NCI-H146 treated with DMSO at 0.1 percent for 48 hours (cell line): ENCODE measurements at regions not wholly inside any gene's neighbourhood (a gene's known extent, or its start where the extent isn't known, plus 50 kb on each side); places are given as distances from the start of the nearest gene placed in this dataset.
A peak's percentile ranks its signal among the peaks of the same experiment; 100 is the strongest.

Experiments used
- DNase-seq: peaks from one replicate; lab custom pipeline; 2025; ENCODE audit not compliant: unreplicated experiment; lab: John Stamatoyannopoulos, UW

DNA sequence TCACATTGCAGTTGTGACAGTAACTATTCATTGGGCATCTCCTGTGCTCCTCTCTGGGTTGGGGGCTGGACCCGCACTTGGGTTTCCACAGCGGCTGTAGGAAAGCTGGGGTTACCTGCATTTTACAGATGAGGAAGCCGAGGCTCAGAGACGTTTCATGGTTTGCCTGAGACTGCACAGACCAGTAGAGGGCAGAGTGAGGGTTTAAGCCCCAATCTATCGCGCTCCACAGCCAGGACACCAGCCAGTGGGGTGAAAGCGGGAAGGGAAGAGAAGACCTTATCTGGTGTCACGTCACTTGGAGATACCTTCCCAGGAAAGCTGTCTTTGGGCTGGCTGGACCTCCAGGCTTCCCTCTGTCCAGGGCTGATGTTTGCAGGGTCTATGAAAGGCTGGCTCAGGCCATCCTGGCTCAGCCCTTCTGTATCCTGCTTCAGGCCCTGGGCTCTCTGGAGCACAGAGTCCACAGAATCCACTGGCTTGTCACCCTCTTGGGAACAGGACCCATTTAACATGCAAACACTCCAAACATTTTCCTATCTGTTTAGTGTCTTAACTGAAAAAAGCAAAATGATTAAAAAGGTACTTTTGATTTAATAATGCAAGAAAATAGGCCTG lies 167.7 kb downstream of the EMX2 start:
- DNase-seq: no peak

DNA sequence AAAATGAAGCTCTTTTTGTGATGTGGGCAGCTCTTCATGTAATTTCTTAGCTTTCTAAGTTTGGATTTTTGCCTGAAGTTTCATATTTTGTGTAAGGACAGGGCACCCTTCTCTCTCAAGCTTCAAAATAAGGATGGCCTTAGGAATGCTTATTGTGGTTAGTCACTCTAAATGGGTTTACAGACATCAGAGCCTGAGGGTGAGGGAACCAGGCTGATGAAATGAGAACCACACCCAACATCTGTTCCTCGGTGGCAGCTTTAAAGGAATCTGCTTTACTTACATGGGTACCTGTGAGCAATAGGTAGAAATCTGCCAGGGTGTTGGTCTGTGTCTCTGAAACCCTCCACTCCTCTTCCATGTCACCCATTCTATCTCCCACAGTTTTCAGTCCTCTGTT lies 174.3 kb downstream of the EMX2 start:
- no peak for DNase-seq

DNA sequence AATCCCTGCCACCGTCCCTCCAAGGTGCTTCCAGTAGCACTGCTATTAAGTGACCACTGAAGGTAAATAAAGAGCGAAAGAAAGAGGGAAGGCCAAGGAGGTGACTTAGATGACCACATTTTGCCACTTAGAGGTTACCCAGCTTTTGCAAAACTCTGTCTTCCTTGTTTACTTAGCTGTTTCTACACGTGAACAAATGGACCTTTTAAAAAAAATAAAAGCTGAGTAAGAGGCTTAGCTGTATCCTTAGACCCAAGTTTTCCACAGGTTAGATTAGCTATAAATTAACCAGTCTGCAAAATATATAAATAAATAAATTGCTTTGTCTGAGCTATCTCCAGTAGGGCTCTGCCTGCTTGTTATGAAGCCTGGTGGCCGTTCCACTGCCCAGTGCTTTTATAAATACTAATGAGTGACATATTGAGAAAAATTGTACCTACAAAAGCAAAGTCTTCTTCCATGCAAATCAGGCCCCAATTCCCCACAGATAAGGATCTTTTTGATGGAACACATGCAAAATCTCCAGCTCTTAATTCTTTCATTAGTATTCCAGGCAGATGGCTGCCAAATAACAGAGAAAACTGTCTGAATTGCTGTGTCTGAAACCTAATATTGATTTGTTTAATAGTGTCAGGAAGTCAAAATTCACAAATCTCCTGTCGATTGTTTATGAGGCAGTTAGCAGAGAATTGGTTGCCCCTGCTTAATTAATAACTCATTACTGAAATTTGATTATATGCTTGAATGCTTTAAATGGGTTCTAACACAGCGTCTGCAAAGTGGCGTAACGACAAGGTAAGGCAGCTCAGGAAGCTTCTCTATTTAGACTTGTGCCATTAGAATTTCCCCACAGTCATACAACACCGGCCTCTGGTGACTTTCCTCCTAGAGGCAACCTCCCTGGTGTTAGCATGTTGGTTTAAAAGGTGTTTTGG lies 176.7 kb downstream of the EMX2 start:
- DNase-seq: peak; percentile 13

DNA sequence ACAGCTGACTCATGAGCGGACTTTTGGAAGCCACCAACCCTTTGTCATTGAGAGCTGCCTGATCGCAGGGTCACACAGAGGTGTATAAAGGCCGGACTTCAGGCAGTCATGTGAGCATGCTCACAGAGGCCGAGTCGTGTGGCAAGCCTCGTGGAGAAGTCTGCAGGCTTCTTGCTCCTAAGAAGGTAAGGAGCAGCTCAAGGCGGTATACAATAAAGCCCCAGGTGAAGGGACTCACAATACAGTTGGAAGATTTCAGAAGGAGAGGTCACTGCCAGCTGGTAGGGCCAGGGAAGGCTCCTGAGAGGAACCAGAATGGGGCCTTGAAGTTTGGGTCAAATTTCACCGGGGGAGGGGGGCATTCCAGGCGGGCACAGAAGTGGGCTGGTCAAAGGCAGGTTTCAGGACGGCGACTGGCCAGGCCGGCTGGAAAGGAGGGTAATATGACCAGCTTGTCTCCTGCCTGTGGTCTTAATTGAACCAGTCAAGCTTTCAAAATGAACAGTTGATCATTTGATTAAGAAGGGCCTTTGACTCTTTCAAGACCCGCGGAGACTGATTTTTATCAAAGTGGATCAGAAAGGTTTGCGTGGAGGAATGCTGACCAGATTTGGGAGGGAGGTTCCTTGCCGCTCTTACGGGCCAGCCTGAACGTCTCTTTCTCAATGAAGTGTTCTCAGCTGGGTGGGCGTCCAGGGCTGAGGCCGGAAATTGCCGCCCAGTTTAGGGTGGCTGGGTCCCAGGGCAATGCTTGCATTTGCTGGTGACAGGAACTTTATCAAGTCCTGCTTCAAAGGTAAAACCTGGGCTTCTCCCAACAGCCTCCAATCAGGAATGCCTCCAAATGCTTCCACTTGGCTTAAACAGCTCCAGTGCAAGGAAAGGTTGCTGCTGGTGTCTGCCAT lies 178.6 kb downstream of the EMX2 start:
- no peak for DNase-seq

DNA sequence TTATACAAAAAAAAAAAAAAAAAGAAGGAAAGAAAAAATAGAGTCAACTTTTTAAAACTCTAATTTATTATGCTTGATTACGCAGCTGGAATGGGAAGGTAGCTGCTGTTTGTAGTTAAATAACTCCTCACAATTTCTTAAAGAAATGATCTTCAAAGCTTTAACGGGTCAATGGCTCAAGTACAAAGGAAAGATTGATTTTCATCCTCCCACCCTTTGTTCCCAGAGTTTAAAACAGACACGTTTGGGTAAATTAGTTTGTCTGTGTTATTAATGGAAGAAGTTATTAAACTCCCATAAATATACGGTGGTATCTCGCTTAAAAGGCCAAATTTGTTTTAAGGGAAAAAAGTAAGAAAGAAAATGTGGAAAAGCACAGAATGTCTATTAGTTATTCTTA lies 179.3 kb downstream of the EMX2 start:
- DNase-seq: no peak

DNA sequence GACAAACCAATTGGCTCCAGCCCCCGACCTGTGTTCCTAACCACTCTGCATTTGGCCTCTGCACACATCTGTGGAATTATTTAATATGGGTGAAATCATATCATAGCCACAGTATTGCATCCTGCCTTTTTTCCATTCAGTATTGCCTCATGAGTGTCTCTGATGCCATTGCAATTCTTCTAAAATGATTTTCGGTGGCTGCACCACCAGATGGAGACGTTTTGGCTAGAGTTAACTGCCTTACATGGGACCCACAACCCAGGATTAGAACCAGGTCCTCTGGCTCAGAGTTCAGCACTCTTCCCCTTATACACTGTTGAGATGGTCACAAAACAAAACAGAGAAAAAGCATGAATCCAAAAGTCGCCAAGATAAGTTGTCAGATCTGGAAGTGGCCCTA lies 180.8 kb downstream of the EMX2 start:
- no peak for DNase-seq

DNA sequence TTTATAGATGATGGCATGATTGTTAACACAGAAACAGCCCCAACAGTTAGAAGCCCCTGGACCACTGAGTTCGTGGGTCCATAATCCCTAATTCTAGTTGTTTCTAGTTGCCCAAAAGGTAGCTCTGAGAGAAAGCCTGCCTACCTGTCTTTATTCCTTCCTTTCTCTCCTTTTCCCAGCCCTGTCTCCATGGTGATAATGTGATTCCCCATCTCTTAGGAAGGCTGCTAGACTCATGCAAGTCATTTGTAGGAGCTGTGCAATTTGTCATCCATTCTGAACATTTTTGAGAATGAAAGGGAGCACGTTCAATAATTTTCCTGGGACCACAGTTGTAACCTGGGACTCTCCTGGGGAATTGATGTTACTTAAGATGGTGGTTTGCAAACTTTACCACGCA lies 183.4 kb downstream of the EMX2 start:
- DNase-seq: no peak

DNA sequence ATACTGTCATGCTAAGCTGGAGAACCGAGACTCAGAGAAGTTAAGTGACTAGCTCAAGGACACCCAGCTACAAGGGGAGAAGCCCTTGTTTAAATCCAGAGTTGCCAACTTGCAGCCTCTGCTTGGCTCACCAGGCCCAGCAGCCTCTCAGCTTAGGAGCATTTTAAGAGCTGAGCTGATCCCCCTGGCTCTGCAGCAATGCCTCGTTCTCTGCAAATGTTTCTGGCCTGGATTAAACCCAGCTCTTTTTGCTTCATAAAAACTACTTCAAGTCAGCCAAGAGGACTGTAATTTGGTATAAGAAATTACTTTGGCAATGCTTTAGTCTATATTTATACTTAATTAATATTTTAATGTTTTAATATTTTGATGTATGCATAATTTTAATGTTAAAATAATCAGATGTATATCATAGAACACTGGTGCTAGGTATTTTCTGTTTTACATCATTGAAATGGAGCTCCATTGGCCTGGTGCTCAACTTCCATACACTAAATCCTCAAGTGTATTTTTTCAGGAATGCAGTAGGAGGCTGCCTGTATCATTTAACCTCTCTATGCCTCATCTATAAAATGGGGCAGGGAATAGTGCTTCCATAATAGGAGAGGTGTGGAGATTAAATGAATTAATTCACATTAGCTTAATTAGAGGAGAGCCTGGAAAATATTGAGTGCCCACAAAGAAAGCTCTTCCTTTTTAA lies 184.2 kb downstream of the EMX2 start:
- no peak for DNase-seq

DNA sequence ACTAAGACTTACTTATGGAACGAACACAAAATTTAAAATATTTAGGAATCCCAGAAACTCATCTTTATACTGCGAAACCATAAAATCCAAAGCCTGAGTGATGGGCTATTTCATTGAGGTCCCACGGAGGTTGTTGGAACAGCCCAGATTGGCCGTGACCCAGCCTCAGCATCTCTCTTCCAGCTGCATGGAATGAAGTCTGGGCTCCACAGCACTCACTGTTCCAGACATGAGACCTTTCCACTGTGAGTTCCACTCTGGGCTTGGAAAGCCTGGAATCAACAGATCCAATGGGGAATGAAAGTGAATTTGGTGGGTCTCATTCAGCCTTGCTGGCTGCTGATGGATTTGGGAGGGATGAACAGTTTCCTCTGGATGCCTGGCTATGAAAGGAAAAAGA lies 184.9 kb downstream of the EMX2 start:
- no peak for DNase-seq

DNA sequence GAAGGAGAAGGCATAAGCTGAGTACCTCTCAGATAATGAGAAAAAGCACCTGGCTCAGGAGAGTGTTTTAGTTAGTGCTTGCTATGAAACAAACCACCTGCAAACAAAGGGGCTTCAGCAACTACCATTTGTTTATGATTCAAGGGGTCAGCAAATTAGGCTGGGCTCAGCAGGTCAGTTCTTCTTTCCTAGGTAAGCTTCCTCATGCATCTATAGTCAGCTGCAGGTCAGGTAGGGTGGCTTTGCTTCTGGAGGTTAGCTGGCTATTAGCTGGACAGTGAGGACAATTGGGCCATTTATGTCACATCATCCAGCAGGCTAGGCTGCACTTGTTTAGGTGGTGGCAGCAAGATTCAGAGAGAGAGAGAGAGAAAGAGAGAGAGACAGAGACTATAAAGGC lies 185.5 kb downstream of the EMX2 start:
- DNase-seq: no peak

DNA sequence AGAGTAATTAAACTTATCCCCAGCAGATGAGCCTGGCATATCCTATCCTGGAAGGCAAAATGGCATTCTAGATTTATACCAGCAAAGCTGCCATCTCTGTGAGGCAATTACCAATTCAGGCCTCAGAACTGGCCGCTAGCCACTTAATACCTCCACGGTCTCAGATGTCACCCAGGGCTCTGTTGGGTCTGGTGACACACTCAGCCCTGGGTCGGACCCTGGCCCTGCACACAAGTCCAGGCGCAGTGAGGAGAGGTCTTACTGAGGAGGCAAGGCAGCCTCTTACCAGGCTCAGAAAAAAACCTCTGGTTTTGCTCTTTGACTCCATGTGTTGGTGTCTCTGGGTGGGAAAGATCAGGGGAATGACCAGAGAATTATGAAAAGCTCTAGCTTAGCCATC lies 186.6 kb downstream of the EMX2 start:
- no peak for DNase-seq

DNA sequence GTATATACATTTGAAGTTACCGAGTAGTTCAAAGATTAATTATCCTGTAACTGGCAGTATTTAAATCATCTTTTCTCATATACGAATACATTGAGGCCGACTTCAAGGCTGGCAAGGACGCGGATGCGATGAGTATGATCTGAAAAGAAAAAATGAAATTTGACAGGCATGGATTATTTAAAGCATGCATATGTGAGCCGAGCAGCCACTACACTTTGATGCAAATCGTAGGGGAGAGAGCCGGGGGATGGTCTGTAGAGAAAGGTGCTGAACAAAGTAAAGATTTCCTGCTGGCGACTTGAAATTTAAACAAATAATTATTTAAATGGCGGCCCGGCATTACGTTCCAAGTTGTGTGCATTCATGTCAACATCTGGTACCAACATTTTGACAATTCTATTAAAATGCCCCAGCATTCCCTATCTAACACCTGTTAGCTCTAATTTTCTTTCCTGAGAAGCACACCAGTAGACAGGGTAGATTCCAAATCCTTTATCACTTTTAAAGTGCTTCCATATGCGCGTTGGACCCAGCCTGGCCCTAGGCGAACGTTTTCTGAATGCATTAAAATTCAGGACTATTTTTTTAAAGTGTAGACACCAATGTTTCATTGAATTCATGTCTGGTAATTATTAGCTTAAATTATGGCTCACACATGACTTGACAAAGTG lies 188.7 kb downstream of the EMX2 start:
- no peak for DNase-seq

DNA sequence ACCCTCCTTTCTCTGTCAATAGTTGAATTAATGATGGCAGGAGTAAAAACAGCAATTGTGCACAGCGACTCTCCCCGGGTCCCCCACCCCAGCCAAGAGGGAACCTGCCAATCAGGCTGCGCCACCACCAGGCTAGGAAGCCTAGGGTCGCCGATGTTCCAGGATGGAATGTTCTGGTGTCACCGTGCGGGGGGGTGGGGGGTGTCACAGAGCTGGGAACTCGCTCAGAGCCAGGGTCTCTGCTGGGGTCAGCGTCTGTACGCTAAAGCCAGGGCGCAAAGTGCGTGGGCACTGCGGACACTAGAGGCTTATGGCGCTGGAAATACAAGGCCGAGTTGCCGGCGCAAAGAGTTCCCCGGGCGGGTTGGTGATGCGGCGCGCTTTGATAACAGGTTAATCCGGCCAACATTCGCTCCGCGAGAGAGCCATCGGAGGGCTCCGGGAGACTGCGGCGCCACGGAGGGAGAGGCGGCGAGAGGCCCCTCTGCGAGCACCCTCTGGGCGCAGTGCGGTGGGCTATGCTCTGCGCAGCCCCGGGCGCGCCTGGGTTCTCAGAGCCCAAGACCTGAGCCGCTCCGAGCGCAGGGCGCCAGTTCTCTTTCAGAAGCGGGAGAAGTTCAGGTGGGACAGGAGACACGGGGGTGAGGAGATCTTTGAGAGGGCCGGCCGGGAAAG lies 192.3 kb downstream of the EMX2 start:
- DNase-seq: no peak

DNA sequence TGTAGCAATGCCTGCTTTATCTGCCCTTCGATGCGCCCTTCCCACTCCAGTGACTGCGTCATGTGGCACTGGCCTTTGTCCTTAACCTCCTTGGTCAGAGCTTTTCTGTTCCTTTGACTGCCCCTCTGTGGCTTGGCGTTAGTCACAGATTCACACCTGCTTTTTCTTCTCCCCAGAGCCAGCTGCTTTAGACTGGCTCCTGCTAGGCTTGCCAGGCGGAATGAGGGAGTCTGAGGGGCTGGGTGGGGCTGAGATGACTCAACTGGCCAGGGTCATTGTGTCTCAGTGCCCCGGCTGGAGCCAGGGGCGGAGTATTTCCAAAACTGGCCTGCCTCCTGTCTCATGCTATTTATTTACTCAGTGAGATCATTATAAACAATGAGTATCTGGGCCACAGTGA lies 194.1 kb downstream of the EMX2 start:
- no peak for DNase-seq

DNA sequence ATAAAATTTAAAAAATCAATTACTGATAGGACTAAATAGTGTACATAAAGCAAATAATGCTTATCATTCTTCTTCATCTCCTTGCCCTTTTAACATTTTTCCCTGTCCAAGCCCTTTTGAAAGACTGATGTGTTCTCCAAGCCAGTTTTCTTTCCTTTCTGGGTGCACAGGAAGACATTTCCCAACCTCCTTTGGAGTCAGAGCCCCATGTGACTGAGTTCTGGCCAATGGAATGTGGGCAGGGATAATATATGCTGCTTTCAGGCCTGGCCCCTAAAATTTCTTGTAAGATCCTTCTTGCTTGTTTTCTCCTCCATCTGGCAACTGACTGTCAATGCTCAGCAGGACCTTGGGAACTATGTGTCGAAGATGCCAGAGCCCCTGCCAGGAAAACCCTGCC lies 197.5 kb downstream of the EMX2 start:
- DNase-seq: no peak

DNA sequence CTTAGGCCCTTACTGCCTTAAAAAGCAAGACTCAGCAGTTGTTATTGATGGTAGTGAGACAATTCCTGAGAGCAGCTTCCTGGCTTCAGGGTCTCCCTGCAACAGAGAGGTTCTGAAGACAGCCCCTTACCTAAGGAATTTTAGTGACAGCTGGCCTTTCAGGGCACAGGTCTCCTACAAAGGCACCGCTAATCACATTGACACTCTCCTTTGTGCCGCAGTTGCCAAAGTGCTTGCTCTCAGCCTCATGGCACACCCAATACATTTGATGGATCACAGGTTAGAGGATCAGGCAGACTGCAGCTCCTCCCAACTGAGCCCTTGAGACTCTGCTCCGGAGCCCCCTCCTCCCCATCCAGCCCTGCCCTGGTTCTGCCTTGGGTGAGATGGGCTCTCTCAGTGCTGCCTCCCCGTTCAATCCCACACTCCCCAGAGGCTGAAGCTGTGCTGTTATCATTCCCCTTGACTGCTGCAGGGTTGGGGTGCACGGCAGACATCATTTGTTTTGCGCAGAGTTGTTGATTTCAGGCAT lies 198.2 kb downstream of the EMX2 start:
- no peak for DNase-seq

DNA sequence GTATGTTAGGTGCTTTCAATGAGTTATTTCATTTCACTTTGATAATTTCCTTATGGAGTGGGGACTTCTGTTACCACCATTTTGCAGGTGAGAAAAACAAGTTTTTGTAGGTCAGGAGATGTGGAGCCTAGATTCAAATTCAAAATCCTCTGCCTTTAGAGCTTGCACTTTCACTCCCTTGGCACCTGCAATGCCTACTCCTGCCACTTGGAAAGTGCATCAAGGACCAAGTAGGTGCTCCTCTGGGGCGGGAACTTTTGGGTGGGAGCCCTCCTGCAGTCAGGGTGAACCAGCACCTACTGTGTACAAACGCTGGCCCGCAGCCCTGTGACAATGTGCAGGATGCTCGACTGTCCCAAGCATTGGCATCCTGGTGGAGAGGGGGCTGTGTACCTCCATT lies 199.0 kb downstream of the EMX2 start:
- DNase-seq: no peak

DNA sequence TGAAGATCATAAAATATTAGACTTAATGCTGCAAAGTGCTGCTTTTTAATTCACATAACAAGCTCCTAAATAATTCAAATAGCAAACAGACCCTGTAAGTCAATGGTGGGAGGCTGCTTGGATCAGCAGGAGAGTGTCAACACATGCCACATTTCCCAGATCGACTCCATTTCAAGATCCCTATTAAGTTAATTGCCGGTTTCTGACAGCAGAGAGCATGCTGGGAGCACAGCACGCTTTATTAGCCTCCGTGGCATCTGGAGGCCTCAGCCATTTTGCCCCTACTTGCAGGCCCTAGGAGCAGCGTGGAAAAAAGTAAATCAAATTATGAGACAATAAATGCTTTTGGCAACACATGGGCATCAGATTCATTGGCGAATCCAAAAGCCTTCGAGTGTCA lies 201.0 kb downstream of the EMX2 start:
- peak; percentile 20 for DNase-seq

DNA sequence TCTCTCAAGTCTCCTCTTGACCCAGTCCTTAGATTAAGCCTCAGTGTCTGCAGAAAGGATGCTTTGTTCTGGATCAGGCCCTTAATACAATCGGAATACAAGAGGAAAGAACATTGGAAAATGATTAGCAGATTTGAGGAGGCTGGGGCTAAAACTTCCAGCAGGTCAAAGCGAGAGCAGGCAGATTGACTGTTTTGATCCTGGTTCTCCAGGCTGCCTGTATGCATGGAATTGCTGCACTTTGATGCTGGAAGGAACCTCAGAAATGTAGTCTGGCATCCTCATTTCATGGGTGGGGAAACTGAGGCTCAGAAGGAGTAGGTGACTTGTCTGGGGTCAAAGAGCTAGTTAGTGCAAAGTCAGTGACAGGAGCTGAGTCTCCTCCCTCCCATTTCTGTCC lies 202.8 kb downstream of the EMX2 start:
- no peak for DNase-seq
